ENCODE measurements at regions not wholly inside any gene's neighbourhood (a gene's known extent, or its start where the extent isn't known, plus 50 kb on each side); places are given as distances from the start of the nearest gene placed in this dataset.
"Not testable (repeated sequence)": the region's sequence is repeated elsewhere in the genome, so short reads cannot be mapped to it uniquely, and the experiment has no call there.

- TF ChIP-seq, protein P1, sequence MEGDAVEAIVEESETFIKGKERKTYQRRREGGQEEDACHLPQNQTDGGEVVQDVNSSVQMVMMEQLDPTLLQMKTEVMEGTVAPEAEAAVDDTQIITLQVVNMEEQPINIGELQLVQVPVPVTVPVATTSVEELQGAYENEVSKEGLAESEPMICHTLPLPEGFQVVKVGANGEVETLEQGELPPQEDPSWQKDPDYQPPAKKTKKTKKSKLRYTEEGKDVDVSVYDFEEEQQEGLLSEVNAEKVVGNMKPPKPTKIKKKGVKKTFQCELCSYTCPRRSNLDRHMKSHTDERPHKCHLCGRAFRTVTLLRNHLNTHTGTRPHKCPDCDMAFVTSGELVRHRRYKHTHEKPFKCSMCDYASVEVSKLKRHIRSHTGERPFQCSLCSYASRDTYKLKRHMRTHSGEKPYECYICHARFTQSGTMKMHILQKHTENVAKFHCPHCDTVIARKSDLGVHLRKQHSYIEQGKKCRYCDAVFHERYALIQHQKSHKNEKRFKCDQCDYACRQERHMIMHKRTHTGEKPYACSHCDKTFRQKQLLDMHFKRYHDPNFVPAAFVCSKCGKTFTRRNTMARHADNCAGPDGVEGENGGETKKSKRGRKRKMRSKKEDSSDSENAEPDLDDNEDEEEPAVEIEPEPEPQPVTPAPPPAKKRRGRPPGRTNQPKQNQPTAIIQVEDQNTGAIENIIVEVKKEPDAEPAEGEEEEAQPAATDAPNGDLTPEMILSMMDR (IDR thresholded peaks at IDR 0.05): no peak
- peaks cover 29% of the 10 kb centered on the region for H3K4me1 Mint-ChIP-seq (ENCODE audit: low read depth)
- no peaks in the 10 kb centered on the region for H3K9me3 Mint-ChIP-seq (ENCODE audit: low read depth)
These were observed 94.7 kb upstream of the JCAD start for GRCh38 chr10:30154126-30154525.

GRCh38 chr10:30151581-30152389 lies 92.4 kb upstream of the JCAD start:
- DNase-seq (ENCODE audit: low spot score): no peak
- peaks cover 2% of the 10 kb centered on the region for H3K27me3 Mint-ChIP-seq (ENCODE audit: low read depth)
- H3K4me3 Mint-ChIP-seq (ENCODE audit: unreplicated experiment): no peak overlapping the region
- TF ChIP-seq, protein P1 (IDR thresholded peaks at IDR 0.05): peak; percentile 25
- peaks cover 11% of the 10 kb centered on the region for H3K9me3 Mint-ChIP-seq (ENCODE audit: low read depth)
- peaks cover 29% of the 10 kb centered on the region for H3K4me1 Mint-ChIP-seq (ENCODE audit: low read depth)
- H3K27ac Mint-ChIP-seq (ENCODE audit: unreplicated experiment): peak overlapping the region; percentile 82
- H3K36me3 Mint-ChIP-seq (ENCODE audit: low read depth): peaks cover 5% of the 10 kb centered on the region

More at GRCh38 chr10:30154126-30154525, 94.7 kb upstream of the JCAD start:
- H3K36me3 Mint-ChIP-seq (ENCODE audit: low read depth): peaks cover 2% of the 10 kb centered on the region
- no peak overlapping the region for H3K4me3 Mint-ChIP-seq (ENCODE audit: unreplicated experiment)
- no peak overlapping the region for H3K27ac Mint-ChIP-seq (ENCODE audit: unreplicated experiment)
- peaks cover 2% of the 10 kb centered on the region for H3K27me3 Mint-ChIP-seq (ENCODE audit: low read depth)
- no peak for DNase-seq (ENCODE audit: low spot score)

DNA sequence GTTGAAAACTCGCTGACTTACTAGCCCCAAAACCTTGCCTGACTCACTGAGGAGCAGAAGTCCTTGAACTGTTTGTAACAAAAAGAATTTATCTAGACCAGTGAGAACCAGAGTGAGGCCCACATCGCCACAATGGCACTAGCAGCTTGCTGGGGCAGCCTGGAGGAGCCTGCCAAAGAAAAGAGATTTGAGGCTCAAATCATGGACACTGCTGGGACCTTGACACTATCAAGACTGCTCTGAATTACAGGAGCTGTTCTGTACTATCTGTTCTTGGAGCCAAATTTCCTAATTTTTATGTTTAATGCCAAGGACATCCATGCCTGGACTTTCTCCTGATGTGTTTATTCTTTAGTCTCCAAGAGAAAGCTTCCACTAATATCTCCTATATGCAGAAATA lies 82.0 kb upstream of the JCAD start:
- H3K36me3 Mint-ChIP-seq (ENCODE audit: low read depth): peaks cover 4% of the 10 kb centered on the region
- DNase-seq (ENCODE audit: low spot score): no peak
- H3K4me3 Mint-ChIP-seq (ENCODE audit: unreplicated experiment): no peak overlapping the region
- no peaks in the 10 kb centered on the region for H3K27me3 Mint-ChIP-seq (ENCODE audit: low read depth)
- TF ChIP-seq, protein P1 (IDR thresholded peaks at IDR 0.05): no peak
- H3K9me3 Mint-ChIP-seq (ENCODE audit: low read depth): peaks cover 15% of the 10 kb centered on the region
- no peaks in the 10 kb centered on the region for H3K4me1 Mint-ChIP-seq (ENCODE audit: low read depth)
- H3K27ac Mint-ChIP-seq (ENCODE audit: unreplicated experiment): no peak overlapping the region

GRCh38 chr10:30134171-30134945 lies 75.0 kb upstream of the JCAD start:
- Mint-ChIP-seq H3K9me3 (ENCODE audit: low read depth) (no peaks in the 10 kb centered on the region), H3K36me3 (ENCODE audit: low read depth) (no peaks in the 10 kb centered on the region), H3K4me1 (ENCODE audit: low read depth) (no peaks in the 10 kb centered on the region), H3K27ac (ENCODE audit: unreplicated experiment) (no peak overlapping the region), H3K4me3 (ENCODE audit: unreplicated experiment) (no peak overlapping the region), H3K27me3 (ENCODE audit: low read depth) (peaks cover 3% of the 10 kb centered on the region)
- TF ChIP-seq, protein P1 (IDR thresholded peaks at IDR 0.05): no peak
- DNase-seq (ENCODE audit: low spot score): no peak

GRCh38 chr10:30133198-30133597 lies 73.8 kb upstream of the JCAD start:
- peaks cover 4% of the 10 kb centered on the region for H3K27me3 Mint-ChIP-seq (ENCODE audit: low read depth)
- no peak overlapping the region for H3K27ac Mint-ChIP-seq (ENCODE audit: unreplicated experiment)
- no peaks in the 10 kb centered on the region for H3K36me3 Mint-ChIP-seq (ENCODE audit: low read depth)
- no peaks in the 10 kb centered on the region for H3K4me1 Mint-ChIP-seq (ENCODE audit: low read depth)
- H3K9me3 Mint-ChIP-seq (ENCODE audit: low read depth): no peaks in the 10 kb centered on the region
- no peak overlapping the region for H3K4me3 Mint-ChIP-seq (ENCODE audit: unreplicated experiment)
- TF ChIP-seq, protein P1 (IDR thresholded peaks at IDR 0.05): no peak
- DNase-seq (ENCODE audit: low spot score): no peak

DNA sequence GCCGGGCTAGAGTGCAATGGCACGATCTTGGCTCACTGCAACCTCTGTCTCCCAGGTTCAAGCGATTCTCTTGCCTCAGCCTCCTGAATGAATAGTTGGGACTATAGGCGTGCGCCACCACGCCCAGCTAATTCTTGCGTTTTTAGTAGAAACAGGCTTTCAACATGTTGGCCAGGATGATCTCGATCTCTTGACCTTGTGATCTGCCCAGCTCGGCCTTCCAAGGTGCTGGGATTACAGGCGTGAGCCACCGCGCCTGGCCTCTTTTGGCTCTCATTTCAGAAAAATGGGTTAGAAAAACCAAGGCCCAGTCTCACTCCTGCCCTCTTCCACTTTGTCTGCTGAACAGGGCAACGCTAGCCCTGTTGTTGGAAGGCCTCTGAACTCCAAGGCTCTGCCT lies 72.0 kb upstream of the JCAD start:
- H3K4me1 Mint-ChIP-seq (ENCODE audit: low read depth); H3K9me3 Mint-ChIP-seq (ENCODE audit: low read depth); H3K27ac Mint-ChIP-seq (ENCODE audit: unreplicated experiment); DNase-seq (ENCODE audit: low spot score); H3K27me3 Mint-ChIP-seq (ENCODE audit: low read depth); H3K36me3 Mint-ChIP-seq (ENCODE audit: low read depth); H3K4me3 Mint-ChIP-seq (ENCODE audit: unreplicated experiment): not testable (repeated sequence)

DNA sequence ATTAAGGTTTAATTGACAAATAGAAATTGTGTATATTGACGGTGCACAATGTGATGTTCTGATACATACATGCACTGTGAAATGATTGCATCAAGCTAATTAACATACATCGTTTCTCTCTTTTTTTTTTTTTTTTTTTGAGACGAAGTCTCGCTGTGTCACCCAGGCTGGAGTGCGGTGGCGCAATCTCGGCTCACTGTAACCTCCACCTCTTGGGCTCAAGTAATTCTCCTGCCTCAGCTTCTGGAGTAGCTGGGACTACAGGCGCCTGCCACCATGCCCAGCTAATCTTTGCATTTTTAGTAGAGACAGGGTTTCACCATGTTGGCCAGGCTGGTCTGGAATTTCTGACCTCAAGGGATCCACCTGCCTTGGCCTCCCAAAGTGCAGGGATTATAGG lies 69.9 kb upstream of the JCAD start:
- not testable (repeated sequence) for H3K27me3 Mint-ChIP-seq (ENCODE audit: low read depth); DNase-seq (ENCODE audit: low spot score); H3K27ac Mint-ChIP-seq (ENCODE audit: unreplicated experiment); H3K4me1 Mint-ChIP-seq (ENCODE audit: low read depth); H3K4me3 Mint-ChIP-seq (ENCODE audit: unreplicated experiment); H3K9me3 Mint-ChIP-seq (ENCODE audit: low read depth); H3K36me3 Mint-ChIP-seq (ENCODE audit: low read depth)
